ENCODE measurements at regions not wholly inside any gene's neighbourhood (a gene's known extent, or its start where the extent isn't known, plus 50 kb on each side); places are given as distances from the start of the nearest gene placed in this dataset.

DNA sequence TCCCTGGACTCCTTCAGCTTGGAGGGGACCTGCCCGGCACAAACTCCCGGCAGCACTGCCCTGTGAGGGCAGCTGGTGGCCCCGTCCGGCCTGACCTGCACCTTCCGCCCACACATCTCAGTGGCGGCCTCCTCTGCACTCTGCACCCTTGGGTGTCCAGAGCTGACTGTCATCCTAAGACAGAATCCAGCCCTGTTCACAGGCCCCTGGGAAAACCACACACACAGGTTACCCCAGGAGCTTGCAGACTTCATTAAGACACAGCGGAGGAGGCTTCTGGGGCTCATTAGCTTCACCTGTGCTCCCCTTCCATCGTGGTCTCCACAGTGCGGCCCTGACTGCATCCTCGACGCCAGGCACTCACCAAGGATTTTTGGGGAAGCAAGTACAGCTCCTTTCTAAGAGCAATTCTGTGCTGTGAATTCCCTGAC, 51.5 kb upstream of the SHH start:
- TF ChIP-seq, protein P1, sequence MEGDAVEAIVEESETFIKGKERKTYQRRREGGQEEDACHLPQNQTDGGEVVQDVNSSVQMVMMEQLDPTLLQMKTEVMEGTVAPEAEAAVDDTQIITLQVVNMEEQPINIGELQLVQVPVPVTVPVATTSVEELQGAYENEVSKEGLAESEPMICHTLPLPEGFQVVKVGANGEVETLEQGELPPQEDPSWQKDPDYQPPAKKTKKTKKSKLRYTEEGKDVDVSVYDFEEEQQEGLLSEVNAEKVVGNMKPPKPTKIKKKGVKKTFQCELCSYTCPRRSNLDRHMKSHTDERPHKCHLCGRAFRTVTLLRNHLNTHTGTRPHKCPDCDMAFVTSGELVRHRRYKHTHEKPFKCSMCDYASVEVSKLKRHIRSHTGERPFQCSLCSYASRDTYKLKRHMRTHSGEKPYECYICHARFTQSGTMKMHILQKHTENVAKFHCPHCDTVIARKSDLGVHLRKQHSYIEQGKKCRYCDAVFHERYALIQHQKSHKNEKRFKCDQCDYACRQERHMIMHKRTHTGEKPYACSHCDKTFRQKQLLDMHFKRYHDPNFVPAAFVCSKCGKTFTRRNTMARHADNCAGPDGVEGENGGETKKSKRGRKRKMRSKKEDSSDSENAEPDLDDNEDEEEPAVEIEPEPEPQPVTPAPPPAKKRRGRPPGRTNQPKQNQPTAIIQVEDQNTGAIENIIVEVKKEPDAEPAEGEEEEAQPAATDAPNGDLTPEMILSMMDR (conservative IDR thresholded peaks at IDR 0.05; ENCODE audit: control insufficient read depth, insufficient read depth, low read depth, low read length): no peak
- H3K4me3 ChIP-seq (ENCODE audit: control insufficient read depth, low read depth, low read length): no peak overlapping the region
- DNase-seq (ENCODE audit: low read depth): no peak

DNA sequence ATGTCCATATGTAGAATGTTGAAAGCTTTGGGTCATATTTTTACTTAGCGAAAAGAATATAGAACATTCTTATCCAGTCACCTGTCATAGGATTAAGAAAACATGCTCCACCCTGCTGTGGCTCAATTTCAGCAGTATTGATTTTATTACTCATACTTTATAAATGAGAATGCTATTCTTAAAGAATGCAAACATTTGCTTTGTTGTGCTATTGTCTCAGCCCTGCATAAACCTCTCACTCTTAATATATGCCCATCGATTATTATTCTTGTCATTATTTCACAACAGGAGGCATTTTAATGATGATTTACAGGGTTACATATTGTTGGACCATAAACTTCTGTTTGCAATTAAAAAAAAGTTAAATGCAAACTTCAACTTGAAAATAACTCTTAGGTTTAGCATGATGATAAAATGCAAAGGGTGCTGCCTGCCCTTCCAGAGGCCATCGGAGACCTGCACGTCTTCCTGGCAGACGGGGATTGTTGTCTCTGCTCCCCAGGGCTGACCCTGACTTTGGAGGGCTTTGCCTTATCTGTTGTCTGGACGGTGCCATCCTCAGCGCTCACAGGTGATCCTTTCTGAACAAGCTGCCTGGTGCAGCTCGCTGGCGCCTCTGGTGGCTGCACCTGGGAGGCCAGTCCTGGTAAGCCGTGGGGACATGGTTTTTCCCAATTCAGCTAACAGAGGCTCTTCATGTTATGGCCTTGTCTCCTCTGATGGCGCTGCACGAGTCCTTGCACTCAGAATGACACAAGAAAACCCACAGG, 50.0 kb upstream of the SHH start:
- no peak for DNase-seq (ENCODE audit: low read depth)
- H3K4me3 ChIP-seq (ENCODE audit: control insufficient read depth, low read depth, low read length): no peak overlapping the region
- TF ChIP-seq, protein P1 (conservative IDR thresholded peaks at IDR 0.05; ENCODE audit: control insufficient read depth, insufficient read depth, low read depth, low read length): no peak
